ENCODE measurements at regions not wholly inside any gene's neighbourhood (a gene's known extent, or its start where the extent isn't known, plus 50 kb on each side); places are given as distances from the start of the nearest gene placed in this dataset.

- TF ChIP-seq NR2F1 (CRISPR knock-in tag; IDR thresholded peaks at IDR 0.05) (no peak), ZNF674 (CRISPR knock-in tag; IDR thresholded peaks at IDR 0.05; ENCODE audit: low read depth) (no peak), ZMYM4 (CRISPR knock-in tag; IDR thresholded peaks at IDR 0.05) (no peak), ERF (CRISPR knock-in tag; IDR thresholded peaks at IDR 0.05) (peak; percentile 54; the same call in 1 of the 2 replicates), ELF3 (CRISPR knock-in tag; IDR thresholded peaks at IDR 0.05) (no peak), DNMT3B (CRISPR knock-in tag; conservative IDR thresholded peaks at IDR 0.05) (no peak), PHF5A (CRISPR knock-in tag; IDR thresholded peaks at IDR 0.05; ENCODE audit: low read depth, unreplicated experiment) (no peak), XBP1 (CRISPR knock-in tag; IDR thresholded peaks at IDR 0.05) (no peak), GMEB1 (CRISPR knock-in tag; IDR thresholded peaks at IDR 0.05; ENCODE audit: borderline replicate concordance) (no peak), MED1 (CRISPR knock-in tag; IDR thresholded peaks at IDR 0.05) (no peak), NCOA5 (CRISPR knock-in tag; IDR thresholded peaks at IDR 0.05) (no peak), ZNF44 (CRISPR knock-in tag; IDR thresholded peaks at IDR 0.05) (no peak), STAT6 (CRISPR knock-in tag; IDR thresholded peaks at IDR 0.05; ENCODE audit: borderline replicate concordance) (0 out of 2 replicates have a peak, but pooled peaks have one; percentile 24), THYN1 (CRISPR knock-in tag; IDR thresholded peaks at IDR 0.05; ENCODE audit: borderline replicate concordance, low read depth) (no peak), CCAR2 (optimal IDR thresholded peaks at IDR 0.05; ENCODE audit: low read depth, low read length) (no peak), KLF13 (CRISPR knock-in tag; IDR thresholded peaks at IDR 0.05) (no peak), ZNF850 (CRISPR knock-in tag; conservative IDR thresholded peaks at IDR 0.05) (no peak), HDAC1 (CRISPR knock-in tag; IDR thresholded peaks at IDR 0.05) (no peak; the same call in 1 of the 2 replicates), KDM2A (CRISPR knock-in tag; IDR thresholded peaks at IDR 0.05; ENCODE audit: borderline replicate concordance, low read depth) (peak; percentile 34; the same call in 1 of the 2 replicates), NFKBIZ (CRISPR knock-in tag; IDR thresholded peaks at IDR 0.05) (no peak), ZNF737 (CRISPR knock-in tag; IDR thresholded peaks at IDR 0.05; ENCODE audit: borderline replicate concordance) (no peak), MAFF (IDR thresholded peaks at IDR 0.05; ENCODE audit: low read depth, low read length) (no peak), ZNF777 (CRISPR knock-in tag; IDR thresholded peaks at IDR 0.05) (no peak), CSRNP1 (CRISPR knock-in tag; IDR thresholded peaks at IDR 0.05) (no peak)
Measured at GRCh38 chr4:53702334-53703266, 111.3 kb upstream of the LNX1 start (continued).
